CD4-positive, alpha-beta memory T cell (primary cell): ENCODE measurements at regions not wholly inside any gene's neighbourhood (a gene's known extent, or its start where the extent isn't known, plus 50 kb on each side); places are given as distances from the start of the nearest gene placed in this dataset.

Experiments
- CTCF ChIA-PET: fragments of 350-600 bp; sonication (Branson Sonifier 250); formaldehyde crosslinking; loops from one replicate; lab custom pipeline; 2021; ENCODE audit warnings: inconsistent platforms; ENCODE audit not compliant: partially characterized antibody; lab: Charles Lee
- POLR2A ChIA-PET: fragments of 350-600 bp; sonication (Branson Sonifier 250); formaldehyde crosslinking; loops from one replicate; lab custom pipeline; 2021; ENCODE audit not compliant: partially characterized antibody; lab: Charles Lee
- DNase-seq, 5 donors: peaks; one replicate each; pipeline versions ENCODE4 v3.0.0 to v3.0.0-alpha.2; 2020 to 2022; ENCODE audit warnings: mixed read lengths in 1 of 5
- H3K27ac ChIP-seq: one replicate; pipeline ENCODE4 v1.7.0; 2013; ENCODE audit warnings: low read depth, low read length
- H3K27me3 ChIP-seq: 2 replicates; pipeline ENCODE4 v1.7.0; 2013; ENCODE audit warnings: mild to moderate bottlenecking, low read length, moderate library complexity; ENCODE audit not compliant: insufficient read depth
- H3K36me3 ChIP-seq: 2 replicates; pipeline ENCODE4 v1.7.0; 2013; ENCODE audit warnings: mild to moderate bottlenecking, low read length, moderate library complexity; ENCODE audit not compliant: insufficient read depth
- H3K4me1 ChIP-seq: 2 replicates; pipeline ENCODE4 v1.7.0; 2013; ENCODE audit warnings: mild to moderate bottlenecking, low read length, moderate library complexity; ENCODE audit not compliant: insufficient read depth
- H3K4me3 ChIP-seq, 2 donors: one replicate each; pipeline ENCODE4 v1.7.0; 2013; ENCODE audit warnings: low read length in 2 of 2, mild to moderate bottlenecking in 1 of 2
- H3K9me3 ChIP-seq, 2 donors: one replicate each; pipeline ENCODE4 v1.7.0; 2013; ENCODE audit warnings: low read length in 2 of 2, control low read depth in 1 of 2; ENCODE audit not compliant: control insufficient read depth in 1 of 2
- H3K27ac Mint-ChIP-seq, 7 donors: one replicate each; pipeline ENCODE4 v1.8.0; 2020 to 2021; ENCODE audit warnings: mixed read lengths in 7 of 7, mild to moderate bottlenecking in 6 of 7, inconsistent platforms in 3 of 7, moderate library complexity in 3 of 7
- H3K27me3 Mint-ChIP-seq, 2 donors: one replicate each; pipeline ENCODE4 v1.8.0; 2020 to 2021; ENCODE audit warnings: mixed read lengths in 2 of 2
- H3K36me3 Mint-ChIP-seq, 2 donors: one replicate each; pipeline ENCODE4 v1.8.0; 2020 to 2021; ENCODE audit warnings: mixed read lengths in 2 of 2, inconsistent platforms in 1 of 2, mild to moderate bottlenecking in 1 of 2
- H3K4me1 Mint-ChIP-seq, 4 donors: one replicate each; pipeline ENCODE4 v1.8.0; 2020 to 2021; ENCODE audit warnings: mixed read lengths in 4 of 4, mild to moderate bottlenecking in 1 of 4
- H3K4me3 Mint-ChIP-seq, 8 donors: one replicate each; pipeline ENCODE4 v1.8.0; 2020 to 2021; ENCODE audit warnings: mixed read lengths in 8 of 8, mild to moderate bottlenecking in 7 of 8, moderate library complexity in 6 of 8, inconsistent platforms in 3 of 8
- H3K9me3 Mint-ChIP-seq, 8 donors: one replicate each; pipeline ENCODE4 v1.8.0; 2020 to 2021; ENCODE audit warnings: mixed read lengths in 8 of 8, mild to moderate bottlenecking in 5 of 8, inconsistent platforms in 3 of 8, moderate library complexity in 1 of 8
- intact Hi-C: fragments of 100-400 bp; cut with micrococcal nuclease; formaldehyde crosslinking; loops from one replicate; pipeline ENCODE4 v1.15.1; 2023

GRCh38 chr19:33962161-33962560 is 165.5 kb downstream of the KCTD15 start:
- Mint-ChIP-seq H3K4me3 (no peak overlapping the region), H3K36me3 (peaks cover 0 to 6% of the 10 kb centered on the region in 2 donors), H3K27me3 (peaks cover 9 to 11% of the 10 kb centered on the region in 2 donors), H3K27ac (no peak overlapping the region), H3K9me3 (peaks cover 0 to 16% (median 8%) of the 10 kb centered on the region in 8 donors), H3K4me1 (no peaks in the 10 kb centered on the region)
- POLR2A ChIA-PET: no interaction called here
- intact Hi-C loops: no loop called here
- Histone ChIP-seq H3K9me3 (no peaks in the 10 kb centered on the region), H3K4me3 (no peak overlapping the region), H3K4me1 (no peaks in the 10 kb centered on the region), H3K36me3 (no peaks in the 10 kb centered on the region), H3K27me3 (no peaks in the 10 kb centered on the region), H3K27ac (no peak overlapping the region)
- CTCF ChIA-PET: no interaction called here
- DNase-seq: no peak

- intact Hi-C loops: no loop called here
- H3K27me3 ChIP-seq: no peaks in the 10 kb centered on the region
- H3K27ac ChIP-seq: no peak overlapping the region
- H3K9me3 Mint-ChIP-seq: peaks cover 0 to 25% (median 13%) of the 10 kb centered on the region in 8 donors
- no peaks in the 10 kb centered on the region for H3K36me3 ChIP-seq
- DNase-seq: no peak
- peaks cover 0 to 6% of the 10 kb centered on the region in 2 donors for H3K36me3 Mint-ChIP-seq
- no peaks in the 10 kb centered on the region for H3K4me1 ChIP-seq
- H3K27ac Mint-ChIP-seq: no peak overlapping the region
- H3K4me1 Mint-ChIP-seq: no peaks in the 10 kb centered on the region
- no peaks in the 10 kb centered on the region for H3K9me3 ChIP-seq
- no peak overlapping the region for H3K4me3 Mint-ChIP-seq
- ChIA-PET CTCF (no interaction called here), POLR2A (interaction anchor here (0.6 kb wide), 1 partner anchor 226 kb away, joined by 3 read pairs; no protein-coding TSS in a partner anchor)
- no peak overlapping the region for H3K4me3 ChIP-seq
- H3K27me3 Mint-ChIP-seq: peaks cover 7 to 11% of the 10 kb centered on the region in 2 donors
These were observed 166.8 kb downstream of the KCTD15 start for GRCh38 chr19:33963514-33963913.

- Histone ChIP-seq H3K4me3 (no peak overlapping the region), H3K36me3 (no peaks in the 10 kb centered on the region), H3K4me1 (no peaks in the 10 kb centered on the region), H3K27me3 (no peaks in the 10 kb centered on the region), H3K9me3 (no peaks in the 10 kb centered on the region), H3K27ac (no peak overlapping the region)
- intact Hi-C loops: no loop called here
- no peak for DNase-seq
- POLR2A ChIA-PET: no interaction called here
- H3K27me3 Mint-ChIP-seq: peaks cover 15 to 26% of the 10 kb centered on the region in 2 donors
- no peak overlapping the region for H3K27ac Mint-ChIP-seq
- no peak overlapping the region for H3K4me3 Mint-ChIP-seq
- no peaks in the 10 kb centered on the region for H3K4me1 Mint-ChIP-seq
- CTCF ChIA-PET: no interaction called here
- H3K36me3 Mint-ChIP-seq: peaks cover 1 to 12% of the 10 kb centered on the region in 2 donors
- peaks cover 4 to 61% (median 35%) of the 10 kb centered on the region in 8 donors for H3K9me3 Mint-ChIP-seq
These were observed 174.4 kb downstream of the KCTD15 start for GRCh38 chr19:33971073-33971472.

GRCh38 chr19:33977756-33978685 is 181.4 kb downstream of the KCTD15 start:
- Mint-ChIP-seq H3K4me1 (no peaks in the 10 kb centered on the region), H3K27ac (no peak overlapping the region), H3K27me3 (peaks cover 32 to 39% of the 10 kb centered on the region in 2 donors), H3K4me3 (no peak overlapping the region), H3K9me3 (peaks cover 0 to 19% (median 7%) of the 10 kb centered on the region in 8 donors), H3K36me3 (no peaks in the 10 kb centered on the region)
- no peaks in the 10 kb centered on the region for H3K36me3 ChIP-seq
- intact Hi-C loops: no loop called here
- no peak overlapping the region for H3K27ac ChIP-seq
- no peak for DNase-seq
- H3K4me1 ChIP-seq: no peaks in the 10 kb centered on the region
- POLR2A ChIA-PET: no interaction called here
- H3K9me3 ChIP-seq: no peaks in the 10 kb centered on the region
- peaks cover 3% of the 10 kb centered on the region for H3K27me3 ChIP-seq
- no peak overlapping the region for H3K4me3 ChIP-seq
- CTCF ChIA-PET: no interaction called here

- H3K4me3 Mint-ChIP-seq: no peak overlapping the region
These were observed 186.0 kb downstream of the KCTD15 start for GRCh38 chr19:33982706-33983105.

GRCh38 chr19:33988601-33989000 is 183.7 kb upstream of the LSM14A start:
- Histone ChIP-seq H3K27me3 (no peaks in the 10 kb centered on the region), H3K27ac (no peak overlapping the region), H3K4me1 (no peaks in the 10 kb centered on the region), H3K9me3 (peaks cover 0 to 4% of the 10 kb centered on the region in 2 donors), H3K4me3 (no peak overlapping the region), H3K36me3 (no peaks in the 10 kb centered on the region)
- no peak for DNase-seq
- Mint-ChIP-seq H3K27me3 (peaks cover 10 to 19% of the 10 kb centered on the region in 2 donors), H3K36me3 (peaks cover 1 to 4% of the 10 kb centered on the region in 2 donors), H3K4me1 (no peaks in the 10 kb centered on the region), H3K9me3 (peaks cover 0 to 62% (median 47%) of the 10 kb centered on the region in 8 donors), H3K4me3 (no peak overlapping the region), H3K27ac (no peak overlapping the region)
- POLR2A ChIA-PET: no interaction called here
- intact Hi-C loops: no loop called here
- CTCF ChIA-PET: interaction anchor here (1.3 kb wide), 1 partner anchor 9 kb away, joined by 5 read pairs; no protein-coding TSS in a partner anchor

More at GRCh38 chr19:33982706-33983105, 186.0 kb downstream of the KCTD15 start:
- Histone ChIP-seq H3K4me3 (no peak overlapping the region), H3K27ac (no peak overlapping the region), H3K27me3 (peaks cover 3% of the 10 kb centered on the region), H3K4me1 (no peaks in the 10 kb centered on the region), H3K36me3 (no peaks in the 10 kb centered on the region), H3K9me3 (peaks cover 0 to 3% of the 10 kb centered on the region in 2 donors)
- Mint-ChIP-seq H3K9me3 (peaks cover 2 to 30% (median 12%) of the 10 kb centered on the region in 8 donors), H3K36me3 (peaks cover 0 to 4% of the 10 kb centered on the region in 2 donors), H3K27me3 (peaks cover 21 to 36% of the 10 kb centered on the region in 2 donors), H3K27ac (no peak overlapping the region), H3K4me1 (no peaks in the 10 kb centered on the region)
- intact Hi-C loops: no loop called here
- CTCF ChIA-PET: no interaction called here
- POLR2A ChIA-PET: no interaction called here
- DNase-seq: no peak

- intact Hi-C loops: loop anchor here (1.0 to 5.0 kb wide), 2 partner anchors 200 to 219 kb away; partner anchors contain the start of gene KCTD15
- Histone ChIP-seq H3K4me3 (no peak overlapping the region), H3K36me3 (no peaks in the 10 kb centered on the region), H3K4me1 (no peaks in the 10 kb centered on the region), H3K27ac (no peak overlapping the region), H3K27me3 (no peaks in the 10 kb centered on the region), H3K9me3 (no peaks in the 10 kb centered on the region)
- Mint-ChIP-seq H3K36me3 (no peaks in the 10 kb centered on the region), H3K9me3 (peaks cover 0 to 12% (median 7%) of the 10 kb centered on the region in 8 donors), H3K27ac (no peak overlapping the region), H3K4me3 (no peak overlapping the region), H3K4me1 (no peaks in the 10 kb centered on the region), H3K27me3 (peaks cover 11 to 13% of the 10 kb centered on the region in 2 donors)
- CTCF ChIA-PET: interaction anchor here (1.0 to 2.0 kb wide), 6 partner anchors 9 to 223 kb away, joined by 3 to 24 read pairs (median 4); no protein-coding TSS in a partner anchor
- POLR2A ChIA-PET: interaction anchor here (1.3 kb wide), 1 partner anchor 203 kb away, joined by 4 read pairs; no protein-coding TSS in a partner anchor
- no peak for DNase-seq
These were observed 174.6 kb upstream of the LSM14A start for GRCh38 chr19:33997690-33998089.
